Gastroesophageal sphincter (tissue), 4 donors: ENCODE measurements at regions not wholly inside any gene's neighbourhood (a gene's known extent, or its start where the extent isn't known, plus 50 kb on each side); places are given as distances from the start of the nearest gene placed in this dataset.

Experiments
- ATAC-seq: fragments of 150-250 bp; one replicate; pipeline ENCODE4 v1.9.1; 2016; ENCODE audit warnings: mild to moderate bottlenecking, moderate library complexity
- H3K27ac ChIP-seq, 4 donors: fragments of 200-600 bp; sonication (generic) in 3 of 4; 1 replicate in 3 of 4; 2 replicates in 1 of 4; pipeline ENCODE4 v1.5.1; 2016 to 2019
- H3K27me3 ChIP-seq: fragments of 200-600 bp; sonication (generic); one replicate; pipeline ENCODE4 v1.5.1; 2019
- H3K36me3 ChIP-seq, 2 donors: fragments of 200-600 bp; sonication (generic); one replicate each; pipeline ENCODE4 v1.5.1; 2019; ENCODE audit warnings: control low read depth in 1 of 2
- H3K4me1 ChIP-seq, 3 donors: fragments of 200-600 bp; sonication (generic); 1 replicate in 2 of 3; 2 replicates in 1 of 3; pipeline ENCODE4 v1.5.1; 2016 to 2019; ENCODE audit warnings: control low read depth in 2 of 3
- H3K4me3 ChIP-seq, 2 donors: fragments of 200-600 bp; sonication (generic); one replicate each; pipeline ENCODE4 v1.5.1; 2019; ENCODE audit warnings: mild to moderate bottlenecking in 1 of 2, moderate library complexity in 1 of 2
- H3K9me3 ChIP-seq, 3 donors: fragments of 200-600 bp; sonication (generic); one replicate each; pipeline ENCODE4 v1.5.1; 2017 to 2019; ENCODE audit warnings: control low read depth in 2 of 3
- EP300 ChIP-seq: sonication (generic); formaldehyde crosslinking; IDR thresholded peaks from one replicate; pipeline ENCODE4 v1.6.1; 2017; ENCODE audit warnings: antibody characterized with exemption, mild to moderate bottlenecking
- POLR2A ChIP-seq, 2 donors: fragments of 450-650 bp; IDR thresholded peaks; one replicate each; pipeline ENCODE4 v1.6.1; 2017; ENCODE audit warnings: antibody characterized with exemption in 2 of 2, mild to moderate bottlenecking in 2 of 2, moderate library complexity in 1 of 2
- POLR2AphosphoS5 ChIP-seq: sonication (generic); formaldehyde crosslinking; IDR thresholded peaks from one replicate; pipeline ENCODE4 v1.6.1; 2017; ENCODE audit warnings: antibody characterized with exemption
- WGBS, 2 donors: methylation state at CpG; one replicate each; pipeline ENCODE4 v1.1.5; 2018; ENCODE audit warnings: low coverage in 1 of 2; 5-methylcytosine and 5-hydroxymethylcytosine counted together
- TF ChIP-seq, protein P1 (sequence below), 4 experiments: fragments of 200-600 bp in 2 of 4; fragments of 450-650 bp in 2 of 4; sonication (generic) in 1 of 4; IDR thresholded peaks; one replicate each; pipeline ENCODE4 v1.5.1; 2017 to 2019; ENCODE audit warnings: antibody characterized with exemption in 4 of 4, mild to moderate bottlenecking in 2 of 4, moderate library complexity in 2 of 4

DNA sequence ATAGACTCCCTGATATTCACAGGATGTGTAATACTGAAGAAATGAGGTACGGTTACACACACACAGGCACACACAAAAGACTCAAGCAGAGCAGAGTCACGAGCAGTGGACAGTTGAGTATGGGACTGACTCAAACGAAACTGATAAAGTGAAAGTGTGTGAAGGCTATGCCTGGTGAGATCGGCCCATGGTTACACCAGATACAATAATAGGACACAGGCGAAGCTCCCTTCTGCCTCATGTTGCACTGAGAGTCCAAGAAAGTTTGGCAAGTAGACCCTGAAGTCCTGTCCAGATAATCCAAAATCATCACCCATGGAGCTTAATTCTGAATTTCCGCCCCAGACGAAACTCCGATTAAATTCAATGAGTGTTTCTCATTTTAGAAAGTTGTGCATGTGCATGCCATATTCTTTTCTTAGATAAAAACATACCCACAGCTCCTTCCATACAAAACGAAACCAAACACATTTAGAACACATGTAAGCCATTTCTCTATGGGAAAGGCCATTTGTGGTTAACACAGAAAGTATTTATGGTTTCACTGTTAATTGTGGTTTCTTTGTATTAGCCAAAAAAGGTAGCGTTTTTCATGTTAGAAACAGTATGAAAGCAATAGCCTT, 567.6 kb downstream of the PLCL1 start:
- no peak overlapping the region for H3K4me3 ChIP-seq
- TF ChIP-seq POLR2AphosphoS5 (no peak), POLR2A (IDR thresholded peaks at IDR 0.05) (no peak), EP300 (no peak)
- TF ChIP-seq, protein P1, sequence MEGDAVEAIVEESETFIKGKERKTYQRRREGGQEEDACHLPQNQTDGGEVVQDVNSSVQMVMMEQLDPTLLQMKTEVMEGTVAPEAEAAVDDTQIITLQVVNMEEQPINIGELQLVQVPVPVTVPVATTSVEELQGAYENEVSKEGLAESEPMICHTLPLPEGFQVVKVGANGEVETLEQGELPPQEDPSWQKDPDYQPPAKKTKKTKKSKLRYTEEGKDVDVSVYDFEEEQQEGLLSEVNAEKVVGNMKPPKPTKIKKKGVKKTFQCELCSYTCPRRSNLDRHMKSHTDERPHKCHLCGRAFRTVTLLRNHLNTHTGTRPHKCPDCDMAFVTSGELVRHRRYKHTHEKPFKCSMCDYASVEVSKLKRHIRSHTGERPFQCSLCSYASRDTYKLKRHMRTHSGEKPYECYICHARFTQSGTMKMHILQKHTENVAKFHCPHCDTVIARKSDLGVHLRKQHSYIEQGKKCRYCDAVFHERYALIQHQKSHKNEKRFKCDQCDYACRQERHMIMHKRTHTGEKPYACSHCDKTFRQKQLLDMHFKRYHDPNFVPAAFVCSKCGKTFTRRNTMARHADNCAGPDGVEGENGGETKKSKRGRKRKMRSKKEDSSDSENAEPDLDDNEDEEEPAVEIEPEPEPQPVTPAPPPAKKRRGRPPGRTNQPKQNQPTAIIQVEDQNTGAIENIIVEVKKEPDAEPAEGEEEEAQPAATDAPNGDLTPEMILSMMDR (IDR thresholded peaks at IDR 0.05): no peak
- no peaks in the 10 kb centered on the region for H3K4me1 ChIP-seq
- H3K27ac ChIP-seq: no peak overlapping the region
- no peaks in the 10 kb centered on the region for H3K9me3 ChIP-seq
- H3K27me3 ChIP-seq: no peaks in the 10 kb centered on the region
- H3K36me3 ChIP-seq: no peaks in the 10 kb centered on the region
- ATAC-seq: no peak
- 71 to 81% methylated on average over 7 of the region's 10 CpGs for WGBS, 2 donors

- Histone ChIP-seq H3K4me3 (no peak overlapping the region), H3K27ac (no peak overlapping the region), H3K27me3 (no peaks in the 10 kb centered on the region), H3K4me1 (no peaks in the 10 kb centered on the region), H3K36me3 (no peaks in the 10 kb centered on the region), H3K9me3 (no peaks in the 10 kb centered on the region)
- TF ChIP-seq POLR2A (IDR thresholded peaks at IDR 0.05): no peak
- no peak for TF ChIP-seq POLR2AphosphoS5
- no peak for TF ChIP-seq EP300
- TF ChIP-seq, protein P1 (IDR thresholded peaks at IDR 0.05): no peak
- no peak for ATAC-seq
- 95 to 100% methylated on average over 1 of the region's 1 CpG for WGBS, 2 donors
Observed at GRCh38 chr2:198371329-198371728, 566.9 kb downstream of the PLCL1 start.

- TF ChIP-seq POLR2A (IDR thresholded peaks at IDR 0.05) (no peak), POLR2AphosphoS5 (no peak), EP300 (no peak)
- TF ChIP-seq, protein P1 (IDR thresholded peaks at IDR 0.05): no peak
- no peak overlapping the region for H3K27ac ChIP-seq
- no peak for ATAC-seq
- H3K4me3 ChIP-seq: no peak overlapping the region
- no peaks in the 10 kb centered on the region for H3K4me1 ChIP-seq
- no peaks in the 10 kb centered on the region for H3K36me3 ChIP-seq
- H3K9me3 ChIP-seq: no peaks in the 10 kb centered on the region
- 60 to 71% methylated on average over 2 of the region's 2 CpGs for WGBS, 2 donors
- no peaks in the 10 kb centered on the region for H3K27me3 ChIP-seq
Observed at GRCh38 chr2:198368089-198368488, 563.7 kb downstream of the PLCL1 start.

DNA sequence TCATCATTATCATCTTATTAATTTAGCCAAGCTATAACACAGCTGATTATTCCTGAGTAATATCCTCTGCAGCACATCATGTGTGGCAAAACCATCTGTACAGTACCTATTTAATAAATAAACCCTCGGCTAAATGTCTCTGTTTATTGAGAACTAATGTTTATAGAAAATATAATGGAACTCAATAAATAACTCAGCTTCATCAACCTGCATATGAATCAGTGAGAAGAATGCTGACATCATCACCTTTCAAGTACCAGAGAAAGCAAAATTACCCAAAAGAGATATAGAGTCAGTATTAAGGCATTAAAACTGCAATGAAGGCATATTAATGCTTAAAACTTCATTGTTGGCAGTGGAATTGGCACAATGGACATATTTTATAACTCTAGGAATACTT, 558.3 kb downstream of the PLCL1 start:
- Histone ChIP-seq H3K27me3 (no peaks in the 10 kb centered on the region), H3K4me1 (no peaks in the 10 kb centered on the region), H3K27ac (no peak overlapping the region), H3K9me3 (no peaks in the 10 kb centered on the region), H3K4me3 (no peak overlapping the region), H3K36me3 (no peaks in the 10 kb centered on the region)
- ATAC-seq: no peak
- TF ChIP-seq POLR2AphosphoS5 (no peak), EP300 (no peak), POLR2A (IDR thresholded peaks at IDR 0.05) (no peak)
- TF ChIP-seq, protein P1 (IDR thresholded peaks at IDR 0.05): no peak
- 20 to 33% methylated on average over 1 of the region's 1 CpG for WGBS, 2 donors

- H3K27ac ChIP-seq: no peak overlapping the region
- WGBS, 2 donors: 77 to 78% methylated on average over 5 of the region's 5 CpGs
- H3K9me3 ChIP-seq: no peaks in the 10 kb centered on the region
- H3K27me3 ChIP-seq: no peaks in the 10 kb centered on the region
- ATAC-seq: no peak
- H3K4me1 ChIP-seq: no peaks in the 10 kb centered on the region
- H3K36me3 ChIP-seq: no peaks in the 10 kb centered on the region
- no peak overlapping the region for H3K4me3 ChIP-seq
- TF ChIP-seq POLR2AphosphoS5: no peak
- no peak for TF ChIP-seq POLR2A (IDR thresholded peaks at IDR 0.05)
- TF ChIP-seq, protein P1 (IDR thresholded peaks at IDR 0.05): no peak
- no peak for TF ChIP-seq EP300
Observed at GRCh38 chr2:198359308-198359707, 554.9 kb downstream of the PLCL1 start.
